HG02678 (cell line): ENCODE measurements at regions not wholly inside any gene's neighbourhood (a gene's known extent, or its start where the extent isn't known, plus 50 kb on each side); places are given as distances from the start of the nearest gene placed in this dataset.
"Not testable (repeated sequence)": the region's sequence is repeated elsewhere in the genome, so short reads cannot be mapped to it uniquely, and the experiment has no call there.

Experiments used
- ATAC-seq: cut with Tn5 transposase; IDR thresholded peaks from one replicate; pipeline ENCODE4 v1.9.1; 2021; ENCODE audit warnings: mild to moderate bottlenecking, moderate library complexity; ENCODE audit not compliant: unreplicated experiment

DNA sequence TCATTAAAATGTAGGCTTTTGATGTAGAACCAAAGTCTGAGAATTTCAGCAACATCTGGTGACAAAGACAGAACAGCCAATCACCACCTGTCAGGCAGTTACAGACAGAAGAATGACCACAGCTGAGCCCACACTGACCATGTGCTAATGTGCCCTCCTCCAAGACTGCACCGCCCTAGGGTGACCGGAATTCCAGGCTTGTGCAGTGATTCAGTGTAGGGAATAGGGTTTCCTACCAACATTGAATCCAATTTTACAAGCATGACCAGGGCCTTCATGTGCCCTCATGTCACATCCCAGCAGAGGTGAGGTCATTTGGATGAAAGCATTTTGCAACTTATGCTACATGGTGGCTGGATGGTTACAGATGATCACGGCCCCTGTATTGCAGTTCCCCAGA is 412.5 kb downstream of the SOX2 start:
- ATAC-seq, result no peak

DNA sequence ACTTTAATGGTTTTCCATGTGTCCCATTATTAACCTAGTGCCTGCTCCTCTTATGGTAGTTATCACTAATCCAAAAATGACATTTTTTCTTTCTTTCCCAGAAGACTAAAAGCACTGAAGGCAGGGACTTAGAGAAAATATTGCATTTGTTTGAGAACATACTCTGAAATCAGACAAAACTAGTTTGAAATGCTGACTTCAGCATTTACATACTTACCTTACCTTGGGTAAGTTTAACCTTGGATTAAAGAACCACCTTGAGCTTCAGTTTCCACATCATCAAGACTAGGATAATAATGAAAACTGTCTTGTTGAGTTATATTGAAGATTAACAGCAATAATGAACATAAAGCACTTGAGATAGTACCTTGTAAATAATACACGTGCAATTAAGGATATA is 413.0 kb downstream of the SOX2 start:
- ATAC-seq, result no peak

DNA sequence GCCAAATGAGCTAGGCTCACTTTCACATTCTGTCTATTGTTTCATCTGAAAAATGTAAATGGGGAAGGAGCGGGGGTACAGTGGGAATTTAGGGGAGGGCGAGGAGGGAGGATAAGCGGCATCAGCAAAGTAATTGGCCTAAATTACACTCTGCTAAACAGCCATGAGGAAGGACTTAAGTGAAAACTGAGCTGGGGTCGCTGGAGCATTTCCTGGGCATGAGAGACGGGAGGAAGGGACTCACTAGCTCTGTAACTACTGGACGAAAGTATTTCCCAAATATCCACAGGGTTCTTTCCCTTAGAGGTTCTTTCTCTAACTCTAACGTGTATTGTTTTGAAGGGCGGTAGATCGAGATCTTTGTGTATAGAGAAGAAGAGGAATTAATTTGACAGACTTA is 418.0 kb downstream of the SOX2 start:
- ATAC-seq, result no peak

DNA sequence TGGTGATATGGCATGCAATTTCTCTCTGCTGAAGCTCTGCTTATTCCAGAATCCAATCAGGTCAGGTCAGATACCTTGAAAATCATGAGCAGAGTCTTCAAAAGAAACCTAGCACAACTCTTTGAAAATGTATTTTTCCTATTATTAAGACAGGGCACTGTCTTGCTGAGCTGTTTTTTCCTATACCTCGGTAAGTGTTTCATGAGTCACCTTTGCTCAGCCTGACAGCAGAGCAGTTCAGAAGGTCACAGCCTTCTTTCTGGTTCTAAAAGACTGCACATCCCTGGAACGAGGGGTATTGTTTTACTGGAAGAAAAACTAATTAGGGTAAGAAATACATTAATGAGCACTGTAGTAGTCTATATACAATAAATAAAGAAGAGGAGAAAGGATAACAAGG is 422.0 kb downstream of the SOX2 start:
- ATAC-seq, result no peak

DNA sequence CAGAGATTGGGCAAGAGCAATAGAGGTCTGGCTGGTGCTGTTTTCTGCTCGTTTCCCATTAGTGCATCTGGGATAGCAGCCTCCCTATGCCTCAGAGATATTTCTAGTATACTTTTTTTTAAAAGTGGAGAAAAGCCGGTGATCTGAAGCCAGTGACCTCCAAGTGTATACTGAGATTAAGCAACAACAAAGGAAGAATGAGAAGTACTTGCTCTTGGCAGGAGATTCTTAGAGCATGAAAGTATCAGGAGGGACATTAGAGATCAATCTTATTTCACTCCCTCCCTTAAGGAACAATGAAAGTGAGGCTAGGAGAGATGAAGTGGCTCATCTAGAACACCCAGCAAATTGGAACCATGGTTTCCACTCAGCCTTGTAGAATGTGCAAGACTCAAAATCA is 423.3 kb downstream of the SOX2 start:
- ATAC-seq, result no peak

DNA sequence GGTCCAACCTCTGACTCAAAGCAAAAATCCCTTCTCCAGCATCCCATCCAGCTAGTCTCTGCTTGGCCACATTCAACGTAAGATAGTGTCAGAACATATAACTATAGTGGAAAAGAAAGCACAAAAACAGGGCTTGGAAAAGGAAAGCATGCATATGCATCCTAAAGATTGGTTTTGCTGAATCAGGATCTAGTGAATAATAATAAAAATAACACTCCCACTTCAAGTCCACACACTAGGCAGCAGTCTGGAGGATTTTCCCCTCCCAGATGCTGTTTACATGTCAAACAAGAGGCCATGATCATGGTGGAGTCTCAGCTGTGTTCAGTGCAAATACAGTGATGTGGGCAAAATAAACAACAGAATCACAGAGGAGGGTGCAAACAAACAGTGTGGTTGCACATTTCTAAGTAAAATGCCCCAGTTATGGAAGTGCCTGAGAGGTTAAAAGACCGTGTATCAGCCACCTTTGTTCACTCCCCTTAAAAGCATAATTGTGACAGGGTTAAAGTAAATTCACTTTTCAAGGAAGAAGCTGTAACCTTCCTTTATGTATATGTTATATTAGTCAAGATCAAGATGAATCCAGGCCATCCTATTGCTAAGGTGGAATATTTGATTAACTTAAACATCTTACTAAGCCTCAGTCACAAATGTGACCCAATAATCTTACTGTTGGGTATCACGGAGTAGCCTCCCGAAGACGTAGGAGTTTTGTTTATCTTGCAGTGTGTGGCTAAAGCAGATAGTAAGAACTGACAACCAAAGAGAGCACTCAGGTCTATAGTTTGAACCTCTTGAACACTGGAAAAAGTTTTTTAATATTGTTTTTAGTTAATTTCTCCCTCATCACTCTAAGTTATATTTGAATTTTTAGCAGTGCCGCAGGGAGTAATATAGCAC is 424.5 kb downstream of the SOX2 start:
- no peak for ATAC-seq

DNA sequence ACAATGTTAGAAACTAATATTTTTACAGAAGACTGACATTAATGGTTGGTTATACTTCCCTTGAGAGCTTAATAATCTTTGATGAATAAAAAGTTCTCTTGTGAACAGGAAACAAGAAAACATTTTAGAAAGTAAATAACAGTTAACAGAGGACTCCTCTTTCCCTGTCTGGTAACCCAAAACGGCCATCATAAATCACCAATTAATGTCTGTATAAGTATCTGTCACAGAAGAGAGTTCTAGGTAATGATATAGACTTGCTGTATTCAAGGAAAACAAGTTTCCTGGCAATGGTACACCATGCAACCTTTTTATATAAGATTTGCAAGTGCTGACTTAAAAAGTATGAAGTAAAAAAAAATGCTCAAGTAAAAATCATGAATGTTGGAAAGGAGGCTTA is 426.7 kb downstream of the SOX2 start:
- ATAC-seq, result no peak

DNA sequence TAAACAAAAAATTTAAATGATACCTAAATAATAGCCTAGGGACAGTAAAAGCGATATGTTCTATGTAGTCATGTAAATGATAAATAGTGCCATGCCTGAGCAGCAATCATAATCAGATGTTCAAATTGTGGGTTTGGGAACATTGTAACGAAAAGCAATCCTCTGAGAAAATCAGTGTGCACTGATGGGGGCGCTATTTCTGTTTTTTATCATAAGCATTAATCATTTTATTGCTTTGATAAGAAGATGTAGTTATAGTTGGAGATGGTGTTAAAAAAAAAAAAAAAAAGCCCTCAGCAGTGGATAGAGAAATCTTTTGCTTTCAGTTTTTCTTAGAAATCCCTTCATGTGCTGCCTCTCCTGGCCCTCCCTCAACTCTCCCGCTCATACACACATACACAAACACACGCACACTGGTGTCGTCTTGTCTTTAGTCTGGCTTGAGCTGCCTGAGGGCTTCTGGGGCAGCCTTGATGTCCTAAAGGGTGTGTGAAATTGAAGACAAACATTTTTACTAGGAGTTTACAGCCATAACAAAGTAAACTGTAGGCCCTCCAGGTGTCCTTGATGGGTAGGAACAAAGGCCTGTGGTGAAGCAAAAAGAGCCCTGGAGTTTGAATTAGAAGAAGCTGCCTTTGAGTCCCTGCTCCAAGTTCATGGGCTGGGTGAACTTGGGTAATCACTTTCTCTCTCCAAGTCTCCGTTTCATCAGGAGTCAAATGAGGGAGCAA is 428.1 kb downstream of the SOX2 start:
- ATAC-seq, result no peak

DNA sequence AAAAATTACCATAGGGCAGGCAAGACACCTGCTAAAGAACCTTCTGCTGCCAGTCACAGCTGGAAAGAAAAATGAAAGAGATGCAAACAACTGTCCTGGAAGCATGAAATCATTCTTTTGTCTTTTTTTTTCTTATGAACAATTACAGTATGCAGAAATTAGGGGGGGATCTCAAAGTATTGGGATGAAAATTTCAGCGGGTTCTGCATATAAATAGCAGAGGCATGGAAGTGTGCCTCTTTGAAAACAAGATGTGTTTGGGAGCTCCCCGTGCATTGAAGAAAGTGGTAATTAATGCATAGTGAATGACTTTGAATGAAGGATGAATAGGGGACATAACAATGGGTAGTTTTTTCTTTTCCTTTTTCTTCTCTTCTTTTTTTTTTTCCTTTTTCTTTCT is 431.2 kb downstream of the SOX2 start:
- no peak for ATAC-seq

DNA sequence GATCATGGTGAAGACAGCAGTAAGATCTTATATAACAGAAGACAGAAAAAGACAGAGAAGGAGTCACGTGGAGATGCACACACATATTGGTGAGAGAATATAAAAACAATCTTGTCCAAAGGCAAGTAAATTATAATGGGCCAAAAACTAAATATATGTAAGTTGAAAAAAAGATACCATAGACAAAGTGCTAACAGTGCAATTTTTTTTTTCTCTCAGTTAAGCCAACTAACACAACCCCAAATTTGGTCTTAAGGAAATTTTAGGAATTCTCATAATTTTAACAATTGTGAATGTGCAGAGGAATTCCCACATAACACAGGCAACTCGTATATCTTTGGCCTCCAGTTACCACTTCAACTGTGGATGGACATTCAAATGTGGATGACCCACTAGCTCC is 432.2 kb downstream of the SOX2 start:
- ATAC-seq, result no peak

DNA sequence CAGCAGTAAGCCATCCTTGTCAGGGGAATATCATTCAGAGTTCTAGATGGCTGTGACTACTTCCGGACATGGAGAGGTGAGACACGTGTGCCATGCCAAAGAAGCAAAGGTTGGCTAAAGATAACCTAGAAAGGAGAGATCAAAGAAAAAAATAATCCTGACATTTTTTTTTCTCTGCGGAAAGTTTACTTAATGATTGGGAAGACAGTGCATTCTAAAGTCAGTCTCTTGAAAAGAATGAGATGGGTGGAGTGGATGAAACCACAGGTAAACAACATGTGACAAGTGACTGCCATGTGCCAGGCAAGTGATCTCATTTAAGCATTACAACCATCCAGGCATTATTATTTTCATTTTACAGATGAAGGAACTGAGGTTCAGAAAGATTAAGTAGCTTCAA is 436.6 kb downstream of the SOX2 start:
- no peak for ATAC-seq

DNA sequence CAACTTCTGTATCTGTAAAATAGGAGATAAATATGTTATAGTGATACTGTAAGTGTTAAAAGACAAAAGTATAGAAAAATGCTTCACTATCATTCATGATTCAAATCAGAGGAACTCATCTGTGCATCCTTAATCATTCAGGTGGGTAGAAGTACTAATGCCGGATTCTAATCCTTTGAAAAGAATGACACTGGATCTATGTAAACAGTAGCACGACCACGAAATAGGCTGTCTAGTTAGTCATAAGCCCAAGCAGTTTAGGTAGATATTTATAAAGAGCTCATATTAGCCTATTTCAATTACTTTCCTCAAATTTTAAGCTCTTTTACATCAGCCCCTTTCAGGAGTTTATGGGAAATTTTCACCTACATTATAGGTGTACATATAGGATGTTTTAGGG is 437.9 kb downstream of the SOX2 start:
- no peak for ATAC-seq

DNA sequence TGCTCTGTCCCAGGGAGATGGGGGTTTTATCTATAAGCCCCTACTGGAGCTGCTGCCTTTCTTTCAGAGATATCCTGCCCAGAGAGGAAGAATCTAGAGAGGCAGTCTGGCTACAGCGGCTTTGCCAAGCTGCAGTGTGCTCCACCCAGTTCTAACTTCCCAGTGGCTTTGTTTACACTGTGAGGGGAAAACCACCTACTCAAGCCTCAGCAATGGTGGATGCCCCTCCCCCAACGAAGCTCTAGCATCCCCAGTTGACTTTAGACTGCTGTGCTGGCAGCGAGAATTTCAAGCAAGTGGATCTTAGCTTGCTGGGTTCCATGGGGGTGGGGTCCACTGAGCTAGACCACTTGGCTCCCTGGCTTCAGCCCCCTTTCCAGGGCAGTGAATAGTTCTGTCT is 444.6 kb downstream of the SOX2 start:
- ATAC-seq, result not testable (repeated sequence)

DNA sequence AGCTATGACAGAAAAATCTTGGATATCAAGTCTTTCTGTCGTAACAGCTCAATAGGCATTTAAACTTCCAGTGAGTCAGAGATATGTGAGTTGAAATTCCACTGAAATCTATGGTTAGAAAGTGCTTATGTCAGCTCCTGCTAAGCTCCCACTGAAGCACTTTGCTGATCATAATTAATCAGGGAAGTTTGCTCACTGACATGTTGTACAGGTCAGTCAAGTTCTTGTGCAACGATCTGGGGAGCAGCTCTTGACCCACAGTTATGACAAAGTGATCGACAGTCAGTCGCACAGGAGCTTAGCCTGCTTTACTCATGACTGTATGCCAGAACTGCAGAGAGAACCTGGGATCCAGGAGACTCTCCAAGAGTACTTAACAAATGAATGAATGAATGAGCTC is 453.5 kb downstream of the SOX2 start:
- ATAC-seq, result no peak

DNA sequence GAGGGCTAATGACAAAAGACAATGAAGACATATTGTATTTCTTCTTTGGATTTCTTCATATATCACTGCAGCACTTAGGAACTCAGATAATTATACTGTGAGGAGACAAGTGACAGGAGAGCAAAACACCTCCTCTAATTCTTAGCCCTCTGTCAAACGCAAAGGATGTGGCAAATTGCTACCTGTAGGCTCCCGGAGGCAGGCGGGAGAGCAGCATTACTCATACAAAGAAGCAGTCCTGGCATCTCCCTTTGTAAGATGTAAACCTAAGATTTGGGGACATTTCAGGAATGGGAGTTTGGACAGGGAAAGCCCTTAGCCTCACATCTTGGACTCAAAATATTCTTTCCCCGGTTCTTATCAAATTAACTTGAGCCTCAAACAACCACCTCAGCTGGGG is 460.8 kb downstream of the SOX2 start:
- no peak for ATAC-seq

DNA sequence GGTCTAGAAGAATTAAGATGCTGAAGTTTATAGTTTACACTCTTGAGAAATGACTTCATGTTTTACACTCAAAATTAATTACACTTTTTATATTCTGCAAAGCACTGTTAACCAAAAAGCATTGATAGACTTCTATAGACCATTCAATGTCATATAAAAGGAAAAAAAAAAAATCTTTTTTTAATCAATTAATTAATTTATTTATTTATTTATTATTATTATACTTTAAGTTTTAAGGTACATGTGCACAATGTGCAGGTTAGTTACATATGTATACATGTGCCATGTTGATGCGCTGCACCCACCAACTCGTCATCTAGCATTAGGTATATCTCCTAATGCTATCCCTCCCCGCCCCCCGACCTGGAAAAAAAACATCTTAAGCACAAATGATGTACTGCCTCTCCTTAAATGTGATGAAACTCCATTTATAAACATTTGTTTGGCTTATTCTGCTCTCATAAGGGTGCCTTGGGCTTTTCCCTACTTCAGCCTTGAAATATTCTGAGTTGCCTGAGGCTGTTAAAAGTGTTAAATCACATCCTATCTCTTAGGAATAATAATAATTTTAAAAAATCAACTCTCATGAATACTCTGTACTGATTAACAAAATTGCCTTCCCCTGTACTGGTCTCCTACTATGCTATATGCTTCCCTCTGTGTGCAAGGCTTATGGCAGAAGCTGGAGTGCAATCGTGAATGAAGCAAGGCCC is 466.9 kb downstream of the SOX2 start:
- no peak for ATAC-seq

DNA sequence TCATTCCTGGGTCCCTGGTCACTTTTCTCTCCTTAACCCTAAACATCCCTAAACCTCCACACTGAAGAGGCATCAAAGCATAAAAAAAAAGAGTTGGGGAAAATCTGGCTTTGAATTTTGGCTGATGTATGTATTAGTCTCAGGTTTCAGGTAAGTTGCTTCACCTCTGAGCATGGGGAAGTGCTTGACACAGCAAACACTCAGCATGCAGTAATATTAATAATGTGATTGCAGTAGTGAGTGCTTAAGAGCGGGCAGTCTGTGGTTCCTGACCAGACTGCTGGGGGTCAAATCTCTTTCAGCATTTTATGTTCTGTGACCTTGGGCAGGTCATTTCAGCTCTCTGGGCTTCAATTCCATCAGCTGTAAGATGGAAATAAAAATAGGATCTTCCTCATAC is 467.9 kb downstream of the SOX2 start:
- ATAC-seq, result no peak

DNA sequence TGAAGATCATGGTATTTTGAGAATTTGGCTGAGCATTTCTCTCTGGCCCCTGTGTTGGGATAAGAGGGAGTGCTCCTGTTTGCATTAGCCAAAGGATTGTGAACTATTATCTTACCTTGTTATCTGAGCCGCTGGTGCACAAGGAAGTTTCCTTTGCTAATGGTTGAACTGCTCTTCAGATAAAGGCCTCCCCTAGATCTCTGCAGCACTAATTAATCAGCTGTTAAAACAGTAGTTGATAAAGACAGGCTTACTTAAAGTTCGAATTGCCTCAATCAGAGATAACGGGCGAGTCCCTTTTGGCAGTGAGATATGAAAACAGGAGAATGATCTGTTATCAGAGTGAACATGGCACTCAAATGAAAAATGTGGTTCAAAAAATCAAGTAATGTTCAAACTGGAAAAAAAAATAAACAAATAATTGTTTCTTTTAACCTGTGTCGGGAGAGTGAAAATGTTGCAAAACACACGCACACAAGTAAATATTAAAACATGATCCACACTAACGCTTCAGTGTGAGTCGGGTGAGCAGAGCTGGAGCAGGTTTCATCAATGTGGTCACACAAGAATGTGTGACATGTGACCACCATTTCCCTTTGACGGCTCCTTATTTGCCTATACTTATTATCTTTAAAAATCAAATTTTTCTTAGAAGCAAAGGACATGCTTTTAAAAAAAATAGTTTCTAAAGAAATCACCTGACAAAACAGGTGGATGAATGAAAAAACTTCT is 469.1 kb downstream of the SOX2 start:
- ATAC-seq, result no peak

DNA sequence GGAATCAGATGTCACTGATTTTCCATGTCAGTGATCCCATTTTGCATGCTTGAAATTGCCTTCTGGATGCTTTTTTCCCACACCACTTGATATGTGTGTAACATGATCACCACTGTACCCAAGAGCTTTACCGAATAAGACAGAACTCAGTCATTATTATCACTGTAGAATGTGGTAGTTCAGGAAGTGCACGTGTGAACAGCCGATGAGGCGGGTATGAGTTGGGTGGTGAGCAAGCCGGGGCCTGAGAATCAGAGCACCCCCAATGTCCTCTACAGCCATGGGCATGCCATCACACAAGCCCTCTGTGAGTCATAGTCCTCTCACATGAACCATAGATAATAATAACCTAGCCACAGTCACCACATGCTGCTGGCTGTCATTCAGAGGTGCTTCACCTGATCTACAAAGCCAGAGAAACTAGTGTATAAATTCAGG is 470.8 kb downstream of the SOX2 start:
- no peak for ATAC-seq

DNA sequence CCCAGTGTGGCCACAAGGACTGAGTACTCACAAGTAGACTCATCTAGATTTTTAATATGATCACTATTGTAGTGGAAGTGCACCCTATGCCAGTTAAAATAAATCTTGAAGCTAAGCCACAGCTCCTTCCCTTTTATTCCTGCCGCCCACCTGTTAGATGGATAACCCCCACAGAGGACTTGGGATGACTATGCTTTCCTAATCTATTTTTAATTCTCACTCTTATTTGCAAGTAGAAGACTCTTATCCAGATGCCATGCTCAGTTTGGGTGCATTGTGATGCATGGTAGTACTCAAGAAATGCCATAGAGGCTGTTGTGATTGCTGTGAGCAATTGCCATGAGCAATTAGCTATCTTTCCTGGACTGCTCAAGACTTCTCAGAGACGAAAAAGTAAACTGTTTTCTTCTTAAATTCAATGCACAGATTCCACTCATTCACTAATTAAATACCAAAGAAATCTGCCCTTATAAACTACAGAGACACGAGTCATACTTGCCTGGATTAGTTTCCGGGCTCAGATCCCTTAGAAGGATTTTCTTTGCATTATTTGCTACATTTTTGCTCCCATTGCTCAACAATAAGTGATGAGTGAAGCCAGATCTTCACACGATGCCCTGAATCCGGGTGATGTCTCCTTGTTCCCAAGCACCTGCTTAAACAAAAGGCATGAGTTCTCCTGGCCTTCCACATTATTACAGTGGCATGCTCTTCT is 472.1 kb downstream of the SOX2 start:
- no peak for ATAC-seq
